Keratinocyte (primary cell): ENCODE measurements at regions not wholly inside any gene's neighbourhood (a gene's known extent, or its start where the extent isn't known, plus 50 kb on each side); places are given as distances from the start of the nearest gene placed in this dataset.

Experiments
- DNase-seq: peaks from one replicate; pipeline ENCODE4 v3.0.0-alpha.2; 2011; ENCODE audit warnings: low read depth, missing footprints, low spot score
- FAIRE-seq: peaks from 2 replicates; lab custom pipeline; 2011; peaks lifted over from hg19 to GRCh38; lab: Jason Lieb, UNC
- H2AFZ ChIP-seq: 2 replicates; pipeline ENCODE4 v1.6.0; 2012; ENCODE audit warnings: low read length, control low read depth, inconsistent platforms; ENCODE audit not compliant: control insufficient read depth
- H3K27ac ChIP-seq: 2 replicates; pipeline ENCODE4 v1.5.1; 2011; ENCODE audit warnings: low read length; ENCODE audit not compliant: control insufficient read depth, insufficient read depth
- H3K27me3 ChIP-seq: 3 replicates; pipeline ENCODE4 v1.6.0; 2011; ENCODE audit warnings: low read length; ENCODE audit not compliant: control insufficient read depth, insufficient read depth; ENCODE audit errors: extremely low read depth
- H3K36me3 ChIP-seq, 2 experiments: 2 replicates in 1 of 2; 3 replicates in 1 of 2; pipeline ENCODE4 v1.5.1; 2011; ENCODE audit warnings: low read length in 2 of 2, mild to moderate bottlenecking in 1 of 2; ENCODE audit not compliant: control insufficient read depth in 2 of 2, insufficient read depth in 2 of 2; ENCODE audit errors: extremely low read depth in 1 of 2
- H3K4me1 ChIP-seq: 3 replicates; pipeline ENCODE4 v1.5.1; 2011; ENCODE audit warnings: low read length; ENCODE audit not compliant: control insufficient read depth, insufficient read depth; ENCODE audit errors: extremely low read depth
- H3K4me2 ChIP-seq: 3 replicates; pipeline ENCODE4 v1.6.0; 2011; ENCODE audit warnings: low read depth, low read length; ENCODE audit not compliant: control insufficient read depth, insufficient read depth; ENCODE audit errors: extremely low read depth
- H3K4me3 ChIP-seq, 3 experiments: fragments of 200-600 bp in 1 of 3; sonication (generic) in 1 of 3; 2 replicates in 2 of 3; 3 replicates in 1 of 3; pipeline ENCODE4 v1.5.1; 2011 to 2016; ENCODE audit warnings: low read length in 3 of 3, mild to moderate bottlenecking in 3 of 3, control low read depth in 2 of 3, inconsistent platforms in 1 of 3, low read depth in 1 of 3, mixed read lengths in 1 of 3, mixed run types in 1 of 3, moderate library complexity in 1 of 3; ENCODE audit not compliant: control insufficient read depth in 2 of 3, insufficient read depth in 2 of 3; ENCODE audit errors: extremely low read depth in 1 of 3
- H3K79me2 ChIP-seq: 2 replicates; pipeline ENCODE4 v1.6.0; 2012; ENCODE audit warnings: low read length; ENCODE audit not compliant: control insufficient read depth, insufficient read depth
- H3K9ac ChIP-seq: 3 replicates; pipeline ENCODE4 v1.6.0; 2011; ENCODE audit warnings: low read length; ENCODE audit not compliant: control insufficient read depth, insufficient read depth; ENCODE audit errors: extremely low read depth
- H3K9me1 ChIP-seq: 3 replicates; pipeline ENCODE4 v1.6.0; 2011; ENCODE audit warnings: low read length; ENCODE audit not compliant: control insufficient read depth, insufficient read depth; ENCODE audit errors: extremely low read depth
- H3K9me3 ChIP-seq: 2 replicates; pipeline ENCODE4 v1.5.1; 2012; ENCODE audit warnings: low read depth, low read length; ENCODE audit not compliant: control insufficient read depth
- H4K20me1 ChIP-seq: 3 replicates; pipeline ENCODE4 v1.6.0; 2011; ENCODE audit warnings: low read length; ENCODE audit not compliant: control insufficient read depth, insufficient read depth; ENCODE audit errors: extremely low read depth
- CTCF ChIP-seq, 3 experiments: IDR thresholded peaks in 1 of 3; conservative IDR thresholded peaks in 1 of 3; optimal IDR thresholded peaks in 1 of 3; 2 replicates in 2 of 3; 3 replicates in 1 of 3; pipeline versions ENCODE3 to v1.5.1; 2011; ENCODE audit warnings: low read length in 3 of 3, mild to moderate bottlenecking in 3 of 3, moderate library complexity in 2 of 3, control low read depth in 1 of 3, inconsistent platforms in 1 of 3; ENCODE audit not compliant: insufficient read depth in 2 of 3; ENCODE audit errors: extremely low read depth in 1 of 3
- EZH2 ChIP-seq: IDR thresholded peaks from one replicate; pipeline ENCODE4 v1.6.1; 2012; ENCODE audit warnings: inconsistent platforms, mild to moderate bottlenecking, low read length, moderate library complexity
- dilution Hi-C: fragments of 300-500 bp; cut with MboI; formaldehyde crosslinking; loops from one replicate; pipeline ENCODE4 v1.7.0; 2020; ENCODE audit warnings: low sequenced_read_pairs; ENCODE audit not compliant: extremely low pct_ligation_motif_present

- H3K36me3 ChIP-seq = no peaks in the 10 kb centered on the region
- dilution Hi-C loops = no loop called here
- TF ChIP-seq EZH2 (no peak), CTCF (optimal IDR thresholded peaks at IDR 0.05 in 1 of 3, IDR thresholded peaks at IDR 0.05 in 1 of 3, conservative IDR thresholded peaks at IDR 0.05 in 1 of 3; ENCODE audit: extremely low read depth in 1 of 3, insufficient read depth in 2 of 3, low read length in 3 of 3) (no peak)
Measured at GRCh38 chr6:168875811-168876576, 377.7 kb downstream of the THBS2 start.

GRCh38 chr6:168874637-168875036 lies 379.0 kb downstream of the THBS2 start:
- Histone ChIP-seq H3K27me3 (peaks cover 10% of the 10 kb centered on the region), H3K4me1 (peaks cover 5% of the 10 kb centered on the region), H3K4me2 (no peak overlapping the region), H3K9me1 (no peaks in the 10 kb centered on the region), H3K36me3 (no peaks in the 10 kb centered on the region), H2AFZ (no peak overlapping the region), H3K9ac (no peak overlapping the region), H3K4me3 (no peak overlapping the region), H3K27ac (no peak overlapping the region), H3K79me2 (no peaks in the 10 kb centered on the region), H3K9me3 (no peaks in the 10 kb centered on the region), H4K20me1 (no peaks in the 10 kb centered on the region)
- dilution Hi-C loops = no loop called here
- DNase-seq (no peak), FAIRE-seq (no peak)
- no peak for TF ChIP-seq CTCF (optimal IDR thresholded peaks at IDR 0.05 in 1 of 3, IDR thresholded peaks at IDR 0.05 in 1 of 3, conservative IDR thresholded peaks at IDR 0.05 in 1 of 3; ENCODE audit: extremely low read depth in 1 of 3, insufficient read depth in 2 of 3, low read length in 3 of 3)
- TF ChIP-seq EZH2 = no peak

More at GRCh38 chr6:168875811-168876576, 377.7 kb downstream of the THBS2 start:
- Histone ChIP-seq H3K9ac (no peak overlapping the region), H3K4me1 (peaks cover 5% of the 10 kb centered on the region), H4K20me1 (no peaks in the 10 kb centered on the region), H3K79me2 (no peaks in the 10 kb centered on the region), H3K4me3 (no peak overlapping the region), H2AFZ (no peak overlapping the region), H3K27ac (no peak overlapping the region), H3K9me1 (no peaks in the 10 kb centered on the region), H3K4me2 (no peak overlapping the region), H3K27me3 (peaks cover 6% of the 10 kb centered on the region), H3K9me3 (no peaks in the 10 kb centered on the region)
- FAIRE-seq (no peak), DNase-seq (no peak)
